ENCODE measurements at regions not wholly inside any gene's neighbourhood (a gene's known extent, or its start where the extent isn't known, plus 50 kb on each side); places are given as distances from the start of the nearest gene placed in this dataset.

DNA sequence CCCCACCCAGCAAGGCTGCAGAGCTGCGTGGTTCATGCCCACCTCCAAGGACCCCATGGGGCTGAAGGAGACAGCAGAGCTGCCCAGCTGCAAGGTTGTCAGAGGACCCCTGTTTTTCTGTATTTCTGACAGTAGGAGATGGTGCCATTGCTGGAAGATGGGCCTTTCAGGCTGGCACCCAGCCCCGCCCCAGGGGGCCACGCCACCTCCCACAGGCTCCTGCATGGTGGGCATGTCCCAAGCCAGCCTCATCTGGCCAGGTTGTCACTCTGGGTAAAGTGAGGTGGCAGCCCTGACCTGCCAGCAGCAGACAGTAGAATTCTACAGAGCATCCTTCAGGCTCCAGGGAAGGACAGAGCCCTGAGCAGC is 75.5 kb upstream of the RET start:
- Histone ChIP-seq H3K4me2 (replicated peaks; ENCODE audit: low read depth, low read length, poor library complexity, severe bottlenecking) (no peak overlapping the region), H3K36me3 (replicated peaks in 1 of 2; ENCODE audit: control extremely low read depth in 1 of 2, control insufficient read depth in 1 of 2, extremely low read depth in 1 of 2, insufficient read depth in 2 of 2, low read length in 1 of 2) (no peaks in the 10 kb centered on the region), H4K20me1 (ENCODE audit: control insufficient read depth, insufficient read depth, low read length, poor library complexity, severe bottlenecking) (no peaks in the 10 kb centered on the region), H3K27ac (ENCODE audit: low read length in 2 of 2) (no peak overlapping the region), H3K9me3 (ENCODE audit: control extremely low read depth in 1 of 3, control insufficient read depth in 2 of 3, insufficient read depth in 1 of 3, low read length in 2 of 3) (no peaks in the 10 kb centered on the region), H3K27me3 (replicated peaks in 1 of 4; ENCODE audit: control extremely low read depth in 1 of 4, control insufficient read depth in 3 of 4, insufficient read depth in 4 of 4, low read length in 3 of 4) (no peaks in the 10 kb centered on the region), H2AFZ (ENCODE audit: insufficient read depth, low read depth, low read length, poor library complexity, severe bottlenecking) (no peak overlapping the region), H3K9ac (ENCODE audit: low read length) (no peak overlapping the region), H3K4me1 (ENCODE audit: control insufficient read depth in 2 of 2, insufficient read depth in 2 of 2, low read length in 2 of 2) (no peaks in the 10 kb centered on the region), H3K79me2 (ENCODE audit: control insufficient read depth, insufficient read depth, low read length) (no peaks in the 10 kb centered on the region), H3K4me3 (ENCODE audit: control extremely low read depth in 1 of 5, extremely low read depth in 1 of 5, insufficient read depth in 1 of 5, low read depth in 2 of 5, low read length in 4 of 5) (no peak overlapping the region)
- ChIA-PET CTCF (no interaction called here), POLR2A (no interaction called here)
- intact Hi-C loops (cut with micrococcal nuclease): no loop called here
- 77% methylated on average over 3 of the region's 3 CpGs for WGBS (ENCODE audit: insufficient coverage)
- no peaks in the 10 kb centered on the region for H3K4me1 Mint-ChIP-seq
- no peaks in the 10 kb centered on the region for H3K27me3 Mint-ChIP-seq
- ATAC-seq (ENCODE audit: low read depth) (no peak), DNase-seq (no peak)
- H3K9me3 Mint-ChIP-seq (ENCODE audit: insufficient read depth): no peaks in the 10 kb centered on the region
- no peak overlapping the region for H3K4me3 Mint-ChIP-seq
- no peak overlapping the region for H3K27ac Mint-ChIP-seq
- TF ChIP-seq, protein P1, sequence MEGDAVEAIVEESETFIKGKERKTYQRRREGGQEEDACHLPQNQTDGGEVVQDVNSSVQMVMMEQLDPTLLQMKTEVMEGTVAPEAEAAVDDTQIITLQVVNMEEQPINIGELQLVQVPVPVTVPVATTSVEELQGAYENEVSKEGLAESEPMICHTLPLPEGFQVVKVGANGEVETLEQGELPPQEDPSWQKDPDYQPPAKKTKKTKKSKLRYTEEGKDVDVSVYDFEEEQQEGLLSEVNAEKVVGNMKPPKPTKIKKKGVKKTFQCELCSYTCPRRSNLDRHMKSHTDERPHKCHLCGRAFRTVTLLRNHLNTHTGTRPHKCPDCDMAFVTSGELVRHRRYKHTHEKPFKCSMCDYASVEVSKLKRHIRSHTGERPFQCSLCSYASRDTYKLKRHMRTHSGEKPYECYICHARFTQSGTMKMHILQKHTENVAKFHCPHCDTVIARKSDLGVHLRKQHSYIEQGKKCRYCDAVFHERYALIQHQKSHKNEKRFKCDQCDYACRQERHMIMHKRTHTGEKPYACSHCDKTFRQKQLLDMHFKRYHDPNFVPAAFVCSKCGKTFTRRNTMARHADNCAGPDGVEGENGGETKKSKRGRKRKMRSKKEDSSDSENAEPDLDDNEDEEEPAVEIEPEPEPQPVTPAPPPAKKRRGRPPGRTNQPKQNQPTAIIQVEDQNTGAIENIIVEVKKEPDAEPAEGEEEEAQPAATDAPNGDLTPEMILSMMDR (IDR thresholded peaks at IDR 0.05): no peak

DNA sequence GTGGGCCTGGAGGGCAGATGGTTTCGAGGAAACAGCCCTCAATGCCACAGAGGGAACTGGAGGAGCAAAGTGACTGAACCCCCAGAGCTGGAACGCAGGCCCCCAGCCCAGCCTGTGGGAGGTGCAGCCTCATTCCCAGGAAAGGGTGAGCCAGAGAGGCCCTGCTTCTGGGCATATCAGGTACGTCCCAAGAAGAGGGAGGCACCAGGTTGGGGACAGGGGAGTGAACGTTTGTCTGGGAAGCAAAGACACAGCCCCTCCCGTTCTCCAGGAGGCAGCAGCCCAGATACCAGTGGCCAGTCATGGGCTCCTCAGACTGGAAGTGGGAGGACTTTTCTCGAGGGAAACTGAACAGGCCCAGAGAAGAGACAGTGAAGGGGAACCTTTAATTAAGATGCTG is 74.3 kb upstream of the RET start:
- ChIA-PET CTCF (no interaction called here), POLR2A (no interaction called here)
- Mint-ChIP-seq H3K4me3 (no peak overlapping the region), H3K27ac (no peak overlapping the region), H3K9me3 (ENCODE audit: insufficient read depth) (no peaks in the 10 kb centered on the region), H3K27me3 (no peaks in the 10 kb centered on the region), H3K4me1 (no peaks in the 10 kb centered on the region)
- Histone ChIP-seq H3K27ac (ENCODE audit: low read length in 2 of 2) (no peak overlapping the region), H2AFZ (ENCODE audit: insufficient read depth, low read depth, low read length, poor library complexity, severe bottlenecking) (no peak overlapping the region), H3K4me1 (ENCODE audit: control insufficient read depth in 2 of 2, insufficient read depth in 2 of 2, low read length in 2 of 2) (no peaks in the 10 kb centered on the region), H3K4me2 (replicated peaks; ENCODE audit: low read depth, low read length, poor library complexity, severe bottlenecking) (no peak overlapping the region), H3K9me3 (ENCODE audit: control extremely low read depth in 1 of 3, control insufficient read depth in 2 of 3, insufficient read depth in 1 of 3, low read length in 2 of 3) (no peaks in the 10 kb centered on the region), H3K9ac (ENCODE audit: low read length) (no peak overlapping the region), H3K36me3 (replicated peaks in 1 of 2; ENCODE audit: control extremely low read depth in 1 of 2, control insufficient read depth in 1 of 2, extremely low read depth in 1 of 2, insufficient read depth in 2 of 2, low read length in 1 of 2) (no peaks in the 10 kb centered on the region), H4K20me1 (ENCODE audit: control insufficient read depth, insufficient read depth, low read length, poor library complexity, severe bottlenecking) (no peaks in the 10 kb centered on the region), H3K4me3 (ENCODE audit: control extremely low read depth in 1 of 5, extremely low read depth in 1 of 5, insufficient read depth in 1 of 5, low read depth in 2 of 5, low read length in 4 of 5) (no peak overlapping the region), H3K27me3 (replicated peaks in 1 of 4; ENCODE audit: control extremely low read depth in 1 of 4, control insufficient read depth in 3 of 4, insufficient read depth in 4 of 4, low read length in 3 of 4) (no peaks in the 10 kb centered on the region), H3K79me2 (ENCODE audit: control insufficient read depth, insufficient read depth, low read length) (no peaks in the 10 kb centered on the region)
- TF ChIP-seq EZH2 (IDR thresholded peaks at IDR 0.05; ENCODE audit: borderline replicate concordance, insufficient read depth, low read depth, low read length, poor library complexity, severe bottlenecking): no peak
- TF ChIP-seq, protein P1 (IDR thresholded peaks at IDR 0.05): no peak
- DNase-seq (no peak), ATAC-seq (ENCODE audit: low read depth) (no peak)
- intact Hi-C loops (cut with micrococcal nuclease): no loop called here
- 79% methylated on average over 5 of the region's 6 CpGs for WGBS (ENCODE audit: insufficient coverage)
